ENCODE measurements at regions not wholly inside any gene's neighbourhood (a gene's known extent, or its start where the extent isn't known, plus 50 kb on each side); places are given as distances from the start of the nearest gene placed in this dataset.

GRCh38 chr1:38240618-38241017, 194.0 kb upstream of the POU3F1 start:
- Histone ChIP-seq H3K27ac (ENCODE audit: low read depth, low read length) (no peak overlapping the region), H3K9me3 (ENCODE audit: control insufficient read depth in 1 of 2, low read length in 2 of 2) (no peaks in the 10 kb centered on the region), H3K4me1 (ENCODE audit: control insufficient read depth in 1 of 2, insufficient read depth in 2 of 2, low read length in 2 of 2) (peaks cover 7 to 10% of the 10 kb centered on the region in 2 donors), H3K9ac (ENCODE audit: low read depth in 1 of 2, low read length in 2 of 2) (no peak overlapping the region), H3K4me3 (ENCODE audit: low read depth in 1 of 2, low read length in 2 of 2) (no peak overlapping the region), H3K36me3 (ENCODE audit: control insufficient read depth in 1 of 2, insufficient read depth in 2 of 2, low read length in 2 of 2) (no peaks in the 10 kb centered on the region), H3K27me3 (ENCODE audit: control insufficient read depth in 1 of 2, insufficient read depth in 2 of 2, low read length in 2 of 2) (no peaks in the 10 kb centered on the region)

GRCh38 chr1:38239258-38239835, 192.8 kb upstream of the POU3F1 start:
- Histone ChIP-seq H3K36me3 (ENCODE audit: control insufficient read depth in 1 of 2, insufficient read depth in 2 of 2, low read length in 2 of 2) (no peaks in the 10 kb centered on the region), H3K4me1 (ENCODE audit: control insufficient read depth in 1 of 2, insufficient read depth in 2 of 2, low read length in 2 of 2) (peaks cover 7 to 10% of the 10 kb centered on the region in 2 donors), H3K4me3 (ENCODE audit: low read depth in 1 of 2, low read length in 2 of 2) (no peak overlapping the region), H3K9ac (ENCODE audit: low read depth in 1 of 2, low read length in 2 of 2) (no peak overlapping the region), H3K9me3 (ENCODE audit: control insufficient read depth in 1 of 2, low read length in 2 of 2) (no peaks in the 10 kb centered on the region), H3K27me3 (ENCODE audit: control insufficient read depth in 1 of 2, insufficient read depth in 2 of 2, low read length in 2 of 2) (peaks cover 0 to 4% of the 10 kb centered on the region in 2 donors), H3K27ac (ENCODE audit: low read depth, low read length) (no peak overlapping the region)

- no peaks in the 10 kb centered on the region for H3K36me3 ChIP-seq (ENCODE audit: control insufficient read depth in 1 of 2, insufficient read depth in 2 of 2, low read length in 2 of 2)
- no peak overlapping the region for H3K4me3 ChIP-seq (ENCODE audit: low read depth in 1 of 2, low read length in 2 of 2)
- H3K27ac ChIP-seq (ENCODE audit: low read depth, low read length) = no peak overlapping the region
- H3K4me1 ChIP-seq (ENCODE audit: control insufficient read depth in 1 of 2, insufficient read depth in 2 of 2, low read length in 2 of 2) = peaks cover 5 to 7% of the 10 kb centered on the region in 2 donors
- H3K27me3 ChIP-seq (ENCODE audit: control insufficient read depth in 1 of 2, insufficient read depth in 2 of 2, low read length in 2 of 2) = peaks cover 0 to 4% of the 10 kb centered on the region in 2 donors
- no peaks in the 10 kb centered on the region for H3K9me3 ChIP-seq (ENCODE audit: control insufficient read depth in 1 of 2, low read length in 2 of 2)
- no peak overlapping the region for H3K9ac ChIP-seq (ENCODE audit: low read depth in 1 of 2, low read length in 2 of 2)
Observed at GRCh38 chr1:38238294-38238693, 191.7 kb upstream of the POU3F1 start.

- Histone ChIP-seq H3K27ac (ENCODE audit: low read depth, low read length) (no peak overlapping the region), H3K9ac (ENCODE audit: low read depth in 1 of 2, low read length in 2 of 2) (no peak overlapping the region), H3K36me3 (ENCODE audit: control insufficient read depth in 1 of 2, insufficient read depth in 2 of 2, low read length in 2 of 2) (no peaks in the 10 kb centered on the region), H3K9me3 (ENCODE audit: control insufficient read depth in 1 of 2, low read length in 2 of 2) (no peaks in the 10 kb centered on the region), H3K4me3 (ENCODE audit: low read depth in 1 of 2, low read length in 2 of 2) (no peak overlapping the region), H3K4me1 (ENCODE audit: control insufficient read depth in 1 of 2, insufficient read depth in 2 of 2, low read length in 2 of 2) (no peaks in the 10 kb centered on the region), H3K27me3 (ENCODE audit: control insufficient read depth in 1 of 2, insufficient read depth in 2 of 2, low read length in 2 of 2) (peaks cover 0 to 4% of the 10 kb centered on the region in 2 donors)
Observed at GRCh38 chr1:38235705-38236104, 189.1 kb upstream of the POU3F1 start.

DNA sequence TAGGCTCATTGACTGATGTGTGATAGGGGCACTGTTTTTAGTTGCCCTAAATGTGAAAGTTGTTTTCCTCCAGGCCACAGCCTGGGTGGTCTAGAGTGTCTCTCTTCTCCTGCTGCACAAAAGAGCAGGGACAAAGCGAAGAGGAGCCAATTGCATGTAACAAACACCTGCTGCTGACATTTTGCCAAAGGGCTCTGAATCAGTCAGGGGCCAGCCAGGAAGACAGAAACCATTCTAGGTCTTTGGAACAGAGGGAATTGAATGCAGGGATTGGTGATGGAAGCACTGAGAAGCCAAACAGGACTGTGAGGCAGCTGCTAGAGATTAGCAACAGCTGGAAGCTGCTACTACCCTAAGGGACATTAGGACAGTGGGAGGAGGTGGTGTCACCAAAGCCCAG, 185.3 kb upstream of the POU3F1 start:
- Histone ChIP-seq H3K4me3 (ENCODE audit: low read depth in 1 of 2, low read length in 2 of 2) (no peak overlapping the region), H3K9me3 (ENCODE audit: control insufficient read depth in 1 of 2, low read length in 2 of 2) (no peaks in the 10 kb centered on the region), H3K4me1 (ENCODE audit: control insufficient read depth in 1 of 2, insufficient read depth in 2 of 2, low read length in 2 of 2) (no peaks in the 10 kb centered on the region), H3K9ac (ENCODE audit: low read depth in 1 of 2, low read length in 2 of 2) (no peak overlapping the region), H3K27me3 (ENCODE audit: control insufficient read depth in 1 of 2, insufficient read depth in 2 of 2, low read length in 2 of 2) (peaks cover 0 to 7% of the 10 kb centered on the region in 2 donors), H3K27ac (ENCODE audit: low read depth, low read length) (no peak overlapping the region), H3K36me3 (ENCODE audit: control insufficient read depth in 1 of 2, insufficient read depth in 2 of 2, low read length in 2 of 2) (no peaks in the 10 kb centered on the region)

DNA sequence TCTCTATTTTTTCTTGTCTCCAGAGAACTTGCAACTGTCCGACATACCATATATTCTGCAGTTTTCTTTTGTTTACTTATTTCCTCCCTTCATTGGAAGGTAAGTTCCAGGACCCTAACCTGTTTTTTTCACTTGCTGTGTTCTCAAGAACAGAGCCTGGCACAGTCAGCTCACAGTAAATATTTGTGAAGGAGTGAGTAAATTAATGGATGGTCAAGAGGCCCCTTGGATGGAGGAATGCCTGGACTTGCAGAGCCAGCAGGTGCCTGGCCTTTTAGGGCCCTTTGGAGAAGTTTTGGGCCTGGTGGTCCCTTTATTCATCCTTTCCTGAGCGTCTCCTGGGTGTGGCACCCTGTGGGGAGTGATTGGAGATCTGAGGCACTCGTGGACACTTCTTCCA, 182.1 kb upstream of the POU3F1 start:
- H3K9ac ChIP-seq (ENCODE audit: low read depth in 1 of 2, low read length in 2 of 2) = no peak overlapping the region
- no peak overlapping the region for H3K4me3 ChIP-seq (ENCODE audit: low read depth in 1 of 2, low read length in 2 of 2)
- H3K9me3 ChIP-seq (ENCODE audit: control insufficient read depth in 1 of 2, low read length in 2 of 2) = no peaks in the 10 kb centered on the region
- H3K36me3 ChIP-seq (ENCODE audit: control insufficient read depth in 1 of 2, insufficient read depth in 2 of 2, low read length in 2 of 2) = no peaks in the 10 kb centered on the region
- no peak overlapping the region for H3K27ac ChIP-seq (ENCODE audit: low read depth, low read length)
- peaks cover 0 to 3% of the 10 kb centered on the region in 2 donors for H3K27me3 ChIP-seq (ENCODE audit: control insufficient read depth in 1 of 2, insufficient read depth in 2 of 2, low read length in 2 of 2)
- H3K4me1 ChIP-seq (ENCODE audit: control insufficient read depth in 1 of 2, insufficient read depth in 2 of 2, low read length in 2 of 2) = no peaks in the 10 kb centered on the region

GRCh38 chr1:38225745-38226144, 179.2 kb upstream of the POU3F1 start:
- Histone ChIP-seq H3K9me3 (ENCODE audit: control insufficient read depth in 1 of 2, low read length in 2 of 2) (no peaks in the 10 kb centered on the region), H3K27ac (ENCODE audit: low read depth, low read length) (no peak overlapping the region), H3K4me1 (ENCODE audit: control insufficient read depth in 1 of 2, insufficient read depth in 2 of 2, low read length in 2 of 2) (no peaks in the 10 kb centered on the region), H3K36me3 (ENCODE audit: control insufficient read depth in 1 of 2, insufficient read depth in 2 of 2, low read length in 2 of 2) (no peaks in the 10 kb centered on the region), H3K9ac (ENCODE audit: low read depth in 1 of 2, low read length in 2 of 2) (no peak overlapping the region), H3K27me3 (ENCODE audit: control insufficient read depth in 1 of 2, insufficient read depth in 2 of 2, low read length in 2 of 2) (peaks cover 0 to 3% of the 10 kb centered on the region in 2 donors), H3K4me3 (ENCODE audit: low read depth in 1 of 2, low read length in 2 of 2) (no peak overlapping the region)

- Histone ChIP-seq H3K9ac (ENCODE audit: low read depth in 1 of 2, low read length in 2 of 2) (no peak overlapping the region), H3K4me3 (ENCODE audit: low read depth in 1 of 2, low read length in 2 of 2) (no peak overlapping the region), H3K27ac (ENCODE audit: low read depth, low read length) (no peak overlapping the region), H3K4me1 (ENCODE audit: control insufficient read depth in 1 of 2, insufficient read depth in 2 of 2, low read length in 2 of 2) (no peaks in the 10 kb centered on the region), H3K36me3 (ENCODE audit: control insufficient read depth in 1 of 2, insufficient read depth in 2 of 2, low read length in 2 of 2) (no peaks in the 10 kb centered on the region), H3K9me3 (ENCODE audit: control insufficient read depth in 1 of 2, low read length in 2 of 2) (no peaks in the 10 kb centered on the region), H3K27me3 (ENCODE audit: control insufficient read depth in 1 of 2, insufficient read depth in 2 of 2, low read length in 2 of 2) (peaks cover 0 to 9% of the 10 kb centered on the region in 2 donors)
Observed at GRCh38 chr1:38223391-38223790, 176.8 kb upstream of the POU3F1 start.

- peaks cover 0 to 6% of the 10 kb centered on the region in 2 donors for H3K27me3 ChIP-seq (ENCODE audit: control insufficient read depth in 1 of 2, insufficient read depth in 2 of 2, low read length in 2 of 2)
- no peaks in the 10 kb centered on the region for H3K36me3 ChIP-seq (ENCODE audit: control insufficient read depth in 1 of 2, insufficient read depth in 2 of 2, low read length in 2 of 2)
- H3K4me1 ChIP-seq (ENCODE audit: control insufficient read depth in 1 of 2, insufficient read depth in 2 of 2, low read length in 2 of 2) = no peaks in the 10 kb centered on the region
- no peak overlapping the region for H3K4me3 ChIP-seq (ENCODE audit: low read depth in 1 of 2, low read length in 2 of 2)
- no peak overlapping the region for H3K27ac ChIP-seq (ENCODE audit: low read depth, low read length)
- H3K9ac ChIP-seq (ENCODE audit: low read depth in 1 of 2, low read length in 2 of 2) = no peak overlapping the region
- H3K9me3 ChIP-seq (ENCODE audit: control insufficient read depth in 1 of 2, low read length in 2 of 2) = no peaks in the 10 kb centered on the region
Observed at GRCh38 chr1:38222891-38223290, 176.3 kb upstream of the POU3F1 start.

DNA sequence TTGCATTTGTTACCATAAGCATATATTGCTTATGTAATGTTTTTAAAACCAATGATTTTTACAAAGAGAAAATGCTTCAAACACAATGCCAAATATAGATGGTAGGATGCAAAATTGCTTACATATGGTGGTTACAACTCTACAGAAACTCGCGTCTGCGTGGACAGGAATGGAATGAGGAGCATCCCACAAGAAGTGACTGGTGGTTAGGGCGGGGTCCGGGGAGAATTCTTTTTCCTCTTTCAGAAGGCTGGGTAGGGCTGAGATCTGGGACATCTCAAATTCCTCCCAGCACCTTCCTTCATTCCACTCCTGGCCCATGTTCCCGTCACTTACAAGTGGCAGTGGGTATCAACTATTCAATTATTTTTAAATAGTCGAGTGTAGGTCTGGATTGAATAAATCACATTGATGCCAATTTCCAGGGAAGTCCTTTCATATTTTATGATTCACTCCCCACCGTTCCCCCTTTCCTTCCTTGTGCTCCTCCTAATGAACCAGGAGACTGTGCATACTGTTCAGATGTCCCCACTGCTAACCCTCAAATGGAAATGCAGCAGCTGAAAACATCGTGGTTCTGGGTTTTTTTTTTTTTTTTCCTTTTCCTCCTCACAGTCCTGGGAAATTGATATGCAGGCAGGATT, 174.5 kb upstream of the POU3F1 start:
- Histone ChIP-seq H3K9ac (ENCODE audit: low read depth in 1 of 2, low read length in 2 of 2) (no peak overlapping the region), H3K27me3 (ENCODE audit: control insufficient read depth in 1 of 2, insufficient read depth in 2 of 2, low read length in 2 of 2) (peaks cover 0 to 7% of the 10 kb centered on the region in 2 donors), H3K27ac (ENCODE audit: low read depth, low read length) (no peak overlapping the region), H3K36me3 (ENCODE audit: control insufficient read depth in 1 of 2, insufficient read depth in 2 of 2, low read length in 2 of 2) (no peaks in the 10 kb centered on the region), H3K4me3 (ENCODE audit: low read depth in 1 of 2, low read length in 2 of 2) (no peak overlapping the region), H3K4me1 (ENCODE audit: control insufficient read depth in 1 of 2, insufficient read depth in 2 of 2, low read length in 2 of 2) (no peaks in the 10 kb centered on the region), H3K9me3 (ENCODE audit: control insufficient read depth in 1 of 2, low read length in 2 of 2) (no peaks in the 10 kb centered on the region)
